PFSK-1 (cell line): ENCODE measurements at regions not wholly inside any gene's neighbourhood (a gene's known extent, or its start where the extent isn't known, plus 50 kb on each side); places are given as distances from the start of the nearest gene placed in this dataset.

Source experiments
- FOXP2 ChIP-seq: optimal IDR thresholded peaks from 2 replicates; pipeline ENCODE3; 2011; ENCODE audit warnings: borderline replicate concordance, control low read depth, inconsistent platforms; ENCODE audit not compliant: insufficient read depth; ENCODE audit errors: extremely low read length, extremely low read depth
- POLR2AphosphoS5 ChIP-seq: IDR thresholded peaks from 2 replicates; pipeline ENCODE4 v1.6.1; 2012; ENCODE audit warnings: low read depth, mild to moderate bottlenecking, control low read depth, low read length, moderate library complexity
- SIN3A ChIP-seq: IDR thresholded peaks from 2 replicates; pipeline ENCODE4 v1.6.1; 2012; ENCODE audit warnings: mild to moderate bottlenecking, low read length, moderate library complexity, borderline replicate concordance; ENCODE audit not compliant: insufficient read depth
- TAF1 ChIP-seq: IDR thresholded peaks from 2 replicates; pipeline ENCODE4 v1.6.1; 2012; ENCODE audit warnings: low read length, control low read depth, borderline replicate concordance; ENCODE audit not compliant: insufficient read depth
- TF ChIP-seq, protein P1 (sequence below), 2 experiments: IDR thresholded peaks; 2 replicates each; pipeline versions ENCODE4 v1.6.1 to v1.8.0; 2011 to 2012; ENCODE audit warnings: low read depth in 2 of 2, low read length in 2 of 2, control low read depth in 1 of 2, inconsistent platforms in 1 of 2, mild to moderate bottlenecking in 1 of 2, moderate library complexity in 1 of 2; ENCODE audit not compliant: insufficient read depth in 1 of 2

DNA sequence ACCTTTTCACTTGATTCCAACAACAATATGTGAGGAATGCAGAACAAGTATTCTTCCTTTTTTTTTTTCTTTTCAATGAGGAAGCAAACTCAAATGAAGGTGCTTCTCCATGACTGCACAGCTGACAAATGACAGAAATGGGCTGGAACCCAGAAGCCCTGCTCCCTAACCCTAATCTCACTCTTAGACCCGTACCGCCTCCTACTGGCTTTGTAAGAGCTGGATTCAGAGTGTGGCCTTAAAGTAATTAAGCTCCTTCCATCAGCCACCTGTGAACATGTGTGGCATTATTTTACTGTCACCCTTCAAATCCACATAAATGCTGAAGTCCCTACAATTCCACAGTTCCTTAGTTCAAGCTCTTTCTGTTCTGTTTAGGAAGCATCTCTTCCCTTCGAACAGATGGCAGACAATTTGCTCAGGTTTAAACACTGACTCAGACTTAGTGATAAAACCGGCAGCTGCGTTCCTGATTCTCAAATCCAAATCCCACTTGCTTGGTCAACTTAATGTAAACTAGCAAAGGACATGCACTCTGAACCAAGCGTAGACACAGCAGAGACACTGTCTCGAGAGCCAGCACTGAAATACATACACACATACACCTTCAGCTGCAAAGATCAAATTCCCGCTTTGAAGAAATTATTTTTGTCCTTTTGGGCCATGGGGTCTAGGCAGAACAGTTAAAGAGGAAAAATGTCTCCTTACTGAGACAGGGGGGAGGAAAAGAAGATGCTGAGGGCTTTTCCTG is 316.7 kb upstream of the TLE4 start:
- TF ChIP-seq, protein P1, sequence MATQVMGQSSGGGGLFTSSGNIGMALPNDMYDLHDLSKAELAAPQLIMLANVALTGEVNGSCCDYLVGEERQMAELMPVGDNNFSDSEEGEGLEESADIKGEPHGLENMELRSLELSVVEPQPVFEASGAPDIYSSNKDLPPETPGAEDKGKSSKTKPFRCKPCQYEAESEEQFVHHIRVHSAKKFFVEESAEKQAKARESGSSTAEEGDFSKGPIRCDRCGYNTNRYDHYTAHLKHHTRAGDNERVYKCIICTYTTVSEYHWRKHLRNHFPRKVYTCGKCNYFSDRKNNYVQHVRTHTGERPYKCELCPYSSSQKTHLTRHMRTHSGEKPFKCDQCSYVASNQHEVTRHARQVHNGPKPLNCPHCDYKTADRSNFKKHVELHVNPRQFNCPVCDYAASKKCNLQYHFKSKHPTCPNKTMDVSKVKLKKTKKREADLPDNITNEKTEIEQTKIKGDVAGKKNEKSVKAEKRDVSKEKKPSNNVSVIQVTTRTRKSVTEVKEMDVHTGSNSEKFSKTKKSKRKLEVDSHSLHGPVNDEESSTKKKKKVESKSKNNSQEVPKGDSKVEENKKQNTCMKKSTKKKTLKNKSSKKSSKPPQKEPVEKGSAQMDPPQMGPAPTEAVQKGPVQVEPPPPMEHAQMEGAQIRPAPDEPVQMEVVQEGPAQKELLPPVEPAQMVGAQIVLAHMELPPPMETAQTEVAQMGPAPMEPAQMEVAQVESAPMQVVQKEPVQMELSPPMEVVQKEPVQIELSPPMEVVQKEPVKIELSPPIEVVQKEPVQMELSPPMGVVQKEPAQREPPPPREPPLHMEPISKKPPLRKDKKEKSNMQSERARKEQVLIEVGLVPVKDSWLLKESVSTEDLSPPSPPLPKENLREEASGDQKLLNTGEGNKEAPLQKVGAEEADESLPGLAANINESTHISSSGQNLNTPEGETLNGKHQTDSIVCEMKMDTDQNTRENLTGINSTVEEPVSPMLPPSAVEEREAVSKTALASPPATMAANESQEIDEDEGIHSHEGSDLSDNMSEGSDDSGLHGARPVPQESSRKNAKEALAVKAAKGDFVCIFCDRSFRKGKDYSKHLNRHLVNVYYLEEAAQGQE (IDR thresholded peaks at IDR 0.05; ENCODE audit: insufficient read depth in 1 of 2, low read depth in 2 of 2, low read length in 2 of 2) = no peak
- TF ChIP-seq FOXP2 (no peak), SIN3A (no peak), POLR2AphosphoS5 (no peak), TAF1 (no peak)

DNA sequence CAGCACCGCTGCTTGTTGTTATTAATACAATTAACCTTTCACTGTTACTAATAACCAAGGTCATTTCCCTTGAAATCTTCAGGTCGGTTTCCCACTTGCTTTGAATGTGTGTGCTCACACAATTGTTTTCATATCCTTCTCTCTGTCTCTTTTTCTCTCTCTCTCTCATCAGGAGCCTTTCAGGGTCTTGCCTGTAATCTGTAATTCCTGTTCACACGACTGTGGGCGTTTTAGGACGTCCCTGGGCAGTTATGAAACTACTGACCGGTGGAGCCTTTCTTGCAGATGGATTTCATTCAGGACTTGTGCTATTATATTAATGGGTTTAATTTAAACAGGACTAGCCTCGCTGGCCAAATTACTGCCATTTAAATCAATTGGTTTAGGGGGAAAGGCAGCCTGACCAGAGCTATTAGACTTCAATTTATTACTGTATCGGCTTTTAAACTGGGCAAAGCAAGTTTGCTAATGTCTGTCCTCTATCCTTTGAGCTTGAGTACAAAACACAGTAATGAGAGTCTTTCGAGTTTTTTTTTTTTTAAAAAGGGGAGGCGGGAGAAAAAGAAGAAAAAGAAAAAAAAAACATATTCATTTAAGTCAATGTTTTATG is 316.0 kb upstream of the TLE4 start:
- TF ChIP-seq TAF1 = no peak
- no peak for TF ChIP-seq FOXP2
- TF ChIP-seq SIN3A = no peak
- TF ChIP-seq, protein P1 (IDR thresholded peaks at IDR 0.05; ENCODE audit: insufficient read depth in 1 of 2, low read depth in 2 of 2, low read length in 2 of 2) = no peak
- TF ChIP-seq POLR2AphosphoS5 = no peak

DNA sequence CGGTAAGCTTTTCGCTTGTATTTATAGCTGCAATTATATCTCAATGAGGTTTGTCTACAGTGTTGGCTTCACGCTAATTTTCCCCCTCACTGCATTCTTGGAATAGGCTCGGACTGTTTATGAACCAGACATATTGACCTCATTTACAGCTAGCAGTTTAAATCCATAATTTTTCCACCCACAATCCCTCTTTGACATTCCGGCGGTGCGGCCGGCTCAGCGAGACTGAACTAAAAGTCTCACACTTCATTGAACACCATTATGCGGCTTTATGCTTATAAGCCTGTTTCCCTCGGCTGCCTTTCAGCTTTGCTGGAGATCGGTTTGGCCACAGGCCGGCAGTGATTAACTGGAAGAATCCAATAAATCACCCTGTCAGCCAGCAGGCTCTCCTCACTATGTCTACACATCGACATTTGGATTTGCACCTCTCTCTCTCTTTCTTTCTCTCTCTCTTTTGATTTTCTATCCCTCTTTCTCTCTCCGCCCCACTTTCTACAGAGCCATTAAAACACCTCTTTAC is 315.0 kb upstream of the TLE4 start:
- TF ChIP-seq TAF1 (no peak), POLR2AphosphoS5 (no peak), SIN3A (no peak), FOXP2 (no peak)
- TF ChIP-seq, protein P1 (IDR thresholded peaks at IDR 0.05; ENCODE audit: insufficient read depth in 1 of 2, low read depth in 2 of 2, low read length in 2 of 2) = no peak

- TF ChIP-seq TAF1 (no peak), FOXP2 (no peak), POLR2AphosphoS5 (no peak), SIN3A (no peak)
- TF ChIP-seq, protein P1 (IDR thresholded peaks at IDR 0.05; ENCODE audit: insufficient read depth in 1 of 2, low read depth in 2 of 2, low read length in 2 of 2) = no peak
Measured at GRCh38 chr9:79257228-79257781, 314.5 kb upstream of the TLE4 start.
